ENCODE measurements at regions not wholly inside any gene's neighbourhood (a gene's known extent, or its start where the extent isn't known, plus 50 kb on each side); places are given as distances from the start of the nearest gene placed in this dataset.
"Not testable (repeated sequence)": the region's sequence is repeated elsewhere in the genome, so short reads cannot be mapped to it uniquely, and the experiment has no call there.

DNA sequence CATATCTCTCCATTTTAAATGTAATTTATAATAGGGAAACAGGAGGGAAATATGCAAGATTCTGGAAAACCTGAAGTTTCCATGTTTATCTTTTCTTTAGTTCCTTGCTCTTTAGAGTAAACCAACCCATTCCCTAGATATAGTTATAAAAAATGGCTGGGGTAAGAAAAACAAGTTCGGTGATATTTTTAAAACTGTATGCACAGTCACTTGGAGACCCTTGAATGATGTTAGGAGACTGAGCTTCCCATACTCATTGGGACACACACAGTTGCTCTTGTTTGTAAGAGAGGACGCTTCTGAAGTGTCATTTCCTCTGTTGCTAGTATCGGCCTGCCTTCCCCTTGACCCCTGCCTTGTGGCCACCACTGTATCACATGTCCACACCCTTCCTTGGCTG lies 55.0 kb upstream of the NBPF9 start:
- not testable (repeated sequence) for TF ChIP-seq HDGF (IDR thresholded peaks at IDR 0.05)
- TF ChIP-seq, protein P1, sequence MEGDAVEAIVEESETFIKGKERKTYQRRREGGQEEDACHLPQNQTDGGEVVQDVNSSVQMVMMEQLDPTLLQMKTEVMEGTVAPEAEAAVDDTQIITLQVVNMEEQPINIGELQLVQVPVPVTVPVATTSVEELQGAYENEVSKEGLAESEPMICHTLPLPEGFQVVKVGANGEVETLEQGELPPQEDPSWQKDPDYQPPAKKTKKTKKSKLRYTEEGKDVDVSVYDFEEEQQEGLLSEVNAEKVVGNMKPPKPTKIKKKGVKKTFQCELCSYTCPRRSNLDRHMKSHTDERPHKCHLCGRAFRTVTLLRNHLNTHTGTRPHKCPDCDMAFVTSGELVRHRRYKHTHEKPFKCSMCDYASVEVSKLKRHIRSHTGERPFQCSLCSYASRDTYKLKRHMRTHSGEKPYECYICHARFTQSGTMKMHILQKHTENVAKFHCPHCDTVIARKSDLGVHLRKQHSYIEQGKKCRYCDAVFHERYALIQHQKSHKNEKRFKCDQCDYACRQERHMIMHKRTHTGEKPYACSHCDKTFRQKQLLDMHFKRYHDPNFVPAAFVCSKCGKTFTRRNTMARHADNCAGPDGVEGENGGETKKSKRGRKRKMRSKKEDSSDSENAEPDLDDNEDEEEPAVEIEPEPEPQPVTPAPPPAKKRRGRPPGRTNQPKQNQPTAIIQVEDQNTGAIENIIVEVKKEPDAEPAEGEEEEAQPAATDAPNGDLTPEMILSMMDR (IDR thresholded peaks at IDR 0.05 in 2 of 3, conservative IDR thresholded peaks at IDR 0.05 in 1 of 3; ENCODE audit: control insufficient read depth in 2 of 3, extremely low read depth in 1 of 3, insufficient read depth in 1 of 3, low read depth in 3 of 3, low read length in 3 of 3), result not testable (repeated sequence)

All from GM12878 (cell line).